GM12878 (cell line): ENCODE measurements at regions not wholly inside any gene's neighbourhood (a gene's known extent, or its start where the extent isn't known, plus 50 kb on each side); places are given as distances from the start of the nearest gene placed in this dataset.

Experiments
- ATAC-seq: fragments of 200-7000 bp; cut with Tn5 transposase; 3 replicates; pipeline ENCODE4 v1.9.1; 2020; ENCODE audit warnings: mild to moderate bottlenecking, moderate library complexity
- BruUV-seq: library from RNA; stranded (reverse); fragments of 400-500 nt; replicated peaks from 2 replicates; lab custom pipeline; 2021; lab: Mats Ljungman, UMichigan
- CTCF ChIA-PET: fragments of 300-600 bp; sonication (Branson Sonifier 250); formaldehyde crosslinking; extraction: SDS; loops from one replicate; lab custom pipeline; 2021; ENCODE audit warnings: inconsistent platforms; lab: Yijun Ruan, JAX
- POLR2A ChIA-PET: fragments of 350-600 bp; formaldehyde crosslinking; extraction: SDS; loops from one replicate; lab custom pipeline; 2021; ENCODE audit warnings: inconsistent platforms; lab: Charles Lee
- RAD21 ChIA-PET: fragments of 300-600 bp; sonication (Branson Sonifier 250); formaldehyde crosslinking; loops from one replicate; lab custom pipeline; 2023; ENCODE audit warnings: antibody characterized with exemption; ENCODE audit not compliant: unreplicated experiment; lab: Charles Lee
- SMC1A ChIA-PET: fragments of 300-600 bp; sonication (Branson Sonifier 250); formaldehyde crosslinking; loops from one replicate; lab custom pipeline; 2023; ENCODE audit not compliant: unreplicated experiment, uncharacterized antibody; lab: Charles Lee
- DNase-seq: peaks from one replicate; pipeline ENCODE4 v3.0.0-alpha.2; 2011; ENCODE audit warnings: low read depth, low spot score
- FAIRE-seq: peaks from 3 replicates; lab custom pipeline; 2011; peaks lifted over from hg19 to GRCh38; lab: Jason Lieb, UNC
- H2AFZ ChIP-seq: 2 replicates; pipeline ENCODE4 v1.6.0; 2011; ENCODE audit warnings: low read depth, low read length, control low read depth; ENCODE audit not compliant: control insufficient read depth
- H3K27ac ChIP-seq: 2 replicates; pipeline ENCODE4 v1.5.1; 2011; ENCODE audit warnings: control low read depth; ENCODE audit not compliant: control insufficient read depth, insufficient read depth
- H3K27me3 ChIP-seq, 2 experiments: replicated peaks in 1 of 2; 2 replicates each; pipeline versions ENCODE4 v1.6.0 to v1.6.1; 2011; ENCODE audit warnings: low read length in 1 of 2; ENCODE audit not compliant: control insufficient read depth in 2 of 2, insufficient read depth in 2 of 2
- H3K36me3 ChIP-seq, 2 experiments: 2 replicates each; pipeline ENCODE4 v1.5.1; 2011; ENCODE audit warnings: low read length in 1 of 2; ENCODE audit not compliant: control insufficient read depth in 2 of 2, insufficient read depth in 2 of 2
- H3K4me1 ChIP-seq: 2 replicates; pipeline ENCODE4 v1.6.1; 2011; ENCODE audit warnings: mild to moderate bottlenecking, low read length, moderate library complexity, mixed read lengths; ENCODE audit not compliant: control insufficient read depth, insufficient read depth
- H3K4me2 ChIP-seq: 2 replicates; pipeline ENCODE4 v1.6.0; 2011; ENCODE audit warnings: control low read depth; ENCODE audit not compliant: control insufficient read depth, insufficient read depth
- H3K4me3 ChIP-seq: fragments of 200-600 bp; sonication (generic); 2 replicates; pipeline ENCODE4 v1.5.1; 2016
- H3K79me2 ChIP-seq: 2 replicates; pipeline ENCODE4 v1.6.0; 2011; ENCODE audit warnings: low read length; ENCODE audit not compliant: control insufficient read depth, insufficient read depth
- H3K9ac ChIP-seq: 2 replicates; pipeline ENCODE4 v1.8.0; 2011; ENCODE audit warnings: low read length, control low read depth, mixed read lengths; ENCODE audit not compliant: control insufficient read depth, insufficient read depth
- H3K9me3 ChIP-seq: replicated peaks from 3 replicates; pipeline ENCODE4 v1.5.1; 2011; ENCODE audit warnings: mild to moderate bottlenecking, low read length; ENCODE audit not compliant: control insufficient read depth, insufficient read depth
- H4K20me1 ChIP-seq: 2 replicates; pipeline ENCODE4 v1.6.0; 2011; ENCODE audit not compliant: control insufficient read depth, insufficient read depth
- BCL3 ChIP-seq: IDR thresholded peaks from 2 replicates; pipeline ENCODE4 v1.6.1; 2011; ENCODE audit warnings: borderline replicate concordance, low read depth, mild to moderate bottlenecking, moderate library complexity, low read length; ENCODE audit not compliant: insufficient read depth, poor library complexity, severe bottlenecking
- HCFC1 ChIP-seq: fragments of 150-350 bp; IDR thresholded peaks from 2 replicates; pipeline ENCODE4 v1.6.1; 2014; ENCODE audit warnings: low read length
- HSF1 ChIP-seq: fragments of 150-350 bp; IDR thresholded peaks from 2 replicates; pipeline ENCODE4 v1.6.1; 2014; ENCODE audit warnings: mild to moderate bottlenecking, low read depth, low read length
- IRF3 ChIP-seq: fragments of 450-650 bp; IDR thresholded peaks from 2 replicates; pipeline ENCODE4 v1.6.1; 2014; ENCODE audit warnings: mild to moderate bottlenecking
- NR2C1 ChIP-seq: fragments of 450-650 bp; IDR thresholded peaks from 2 replicates; pipeline ENCODE4 v1.6.1; 2017; ENCODE audit warnings: antibody characterized with exemption, mild to moderate bottlenecking, moderate library complexity
- RBBP5 ChIP-seq: fragments of 200-600 bp; sonication (generic); conservative IDR thresholded peaks from 2 replicates; pipeline ENCODE4 v1.6.1; 2016
- WGBS: methylation state at CpG from one replicate; pipeline ENCODE4 v1.1.6; 2016; ENCODE audit warnings: low lambda C conversion rate; ENCODE audit not compliant: insufficient replicate concordance, insufficient coverage; ENCODE audit errors: missing lambda C conversion rate; 5-methylcytosine and 5-hydroxymethylcytosine counted together
- in situ Hi-C: fragments of 300-500 bp; cut with MboI; formaldehyde crosslinking; loops from 9 replicates; pipeline ENCODE4 v1.14.3; 2018; ENCODE audit warnings: mixed read lengths
- intact Hi-C: fragments of 100-400 bp; cut with micrococcal nuclease; formaldehyde crosslinking; loops from one replicate; pipeline ENCODE4 v1.14.2; 2022; ENCODE audit not compliant: unreplicated experiment

- ChIA-PET RAD21 (no interaction called here), POLR2A (no interaction called here), SMC1A (interaction anchor here (0.8 kb wide), 1 partner anchor 15 kb away, joined by 3 read pairs; no protein-coding TSS in a partner anchor), CTCF (no interaction called here)
- Histone ChIP-seq H3K79me2 (no peaks in the 10 kb centered on the region), H3K27ac (no peak overlapping the region), H3K4me3 (no peak overlapping the region), H3K9me3 (no peaks in the 10 kb centered on the region), H3K9ac (no peak overlapping the region), H2AFZ (peak overlapping the region; percentile 37), H3K4me2 (no peak overlapping the region), H3K36me3 (no peaks in the 10 kb centered on the region), H4K20me1 (no peaks in the 10 kb centered on the region), H3K27me3 (no peaks in the 10 kb centered on the region), H3K4me1 (peaks cover 5% of the 10 kb centered on the region)
- intact Hi-C loops: loop anchor here (5.0 kb wide), 1 partner anchor 47 kb away; no protein-coding TSS in a partner anchor
- DNase-seq: no peak
- in situ Hi-C loops: no loop called here
- WGBS: 83% methylated on average over 7 of the region's 7 CpGs
- BruUV-seq: no TSS peak
- no peak for ATAC-seq
- TF ChIP-seq HCFC1: no peak
- TF ChIP-seq NR2C1: no peak
- no peak for TF ChIP-seq IRF3
- no peak for TF ChIP-seq HSF1
- TF ChIP-seq RBBP5: no peak
- TF ChIP-seq BCL3: no peak
- FAIRE-seq: no peak
Measured at GRCh38 chr2:9690252-9690651, 59.5 kb upstream of the YWHAQ start.
